ENCODE measurements at regions not wholly inside any gene's neighbourhood (a gene's known extent, or its start where the extent isn't known, plus 50 kb on each side); places are given as distances from the start of the nearest gene placed in this dataset.

- intact Hi-C loops (cut with DNase I): no loop called here
Measured at GRCh38 chr11:34750692-34751405, 130.0 kb downstream of the EHF start.

GRCh38 chr11:34749666-34750659, 129.1 kb downstream of the EHF start:
- 62 to 69% (median 67%) methylated on average over 8 of the region's 8 CpGs for WGBS, 4 donors
- TF ChIP-seq POLR2A (IDR thresholded peaks at IDR 0.05) (no peak), CTCF (IDR thresholded peaks at IDR 0.05) (no peak)
- H3K27ac ChIP-seq: no peak overlapping the region
- H3K9me3 ChIP-seq (replicated peaks in 1 of 3): no peaks in the 10 kb centered on the region
- H3K36me3 ChIP-seq (replicated peaks in 1 of 2): no peaks in the 10 kb centered on the region
- H3K4me3 ChIP-seq: no peak overlapping the region
- DNase-seq: peak; percentile 28 to 83 (median 65)
- H3K27me3 ChIP-seq: no peaks in the 10 kb centered on the region
- no peaks in the 10 kb centered on the region for H3K4me1 ChIP-seq (replicated peaks in 1 of 2)
- intact Hi-C loops (cut with DNase I): no loop called here

More at GRCh38 chr11:34750692-34751405, 130.0 kb downstream of the EHF start:
- no peaks in the 10 kb centered on the region for H3K9me3 ChIP-seq (replicated peaks in 1 of 3)
- TF ChIP-seq CTCF (IDR thresholded peaks at IDR 0.05): no peak
- TF ChIP-seq POLR2A (IDR thresholded peaks at IDR 0.05): no peak
- no peaks in the 10 kb centered on the region for H3K27me3 ChIP-seq
- H3K27ac ChIP-seq: no peak overlapping the region
- H3K36me3 ChIP-seq (replicated peaks in 1 of 2): no peaks in the 10 kb centered on the region
- no peaks in the 10 kb centered on the region for H3K4me1 ChIP-seq (replicated peaks in 1 of 2)
- no peak overlapping the region for H3K4me3 ChIP-seq
- WGBS, 4 donors: 78 to 88% (median 83%) methylated on average over 1 of the region's 1 CpG
- DNase-seq: no peak

- WGBS, 4 donors: 76 to 88% (median 86%) methylated on average over 3 of the region's 3 CpGs
Measured at GRCh38 chr11:34748036-34748435, 127.1 kb downstream of the EHF start.

More at GRCh38 chr11:34748036-34748435, 127.1 kb downstream of the EHF start:
- intact Hi-C loops (cut with DNase I): no loop called here
- H3K27ac ChIP-seq: no peak overlapping the region
- TF ChIP-seq CTCF (IDR thresholded peaks at IDR 0.05) (no peak), POLR2A (IDR thresholded peaks at IDR 0.05) (no peak)
- H3K4me3 ChIP-seq: no peak overlapping the region
- no peak for DNase-seq
- H3K36me3 ChIP-seq (replicated peaks in 1 of 2): no peaks in the 10 kb centered on the region
- H3K4me1 ChIP-seq (replicated peaks in 1 of 2): no peaks in the 10 kb centered on the region
- no peaks in the 10 kb centered on the region for H3K9me3 ChIP-seq (replicated peaks in 1 of 3)
- no peaks in the 10 kb centered on the region for H3K27me3 ChIP-seq

Measured in adrenal gland (tissue), 9 donors.